NCI-H2227 treated with DMSO at 0.1 percent for 48 hours (cell line): ENCODE measurements at regions not wholly inside any gene's neighbourhood (a gene's known extent, or its start where the extent isn't known, plus 50 kb on each side); places are given as distances from the start of the nearest gene placed in this dataset.
"Not testable (repeated sequence)": the region's sequence is repeated elsewhere in the genome, so short reads cannot be mapped to it uniquely, and the experiment has no call there.

Source experiments
- DNase-seq: peaks from one replicate; lab custom pipeline; 2025; lab: John Stamatoyannopoulos, UW

- no peak for DNase-seq
These were observed 140.6 kb upstream of the PELI2 start for GRCh38 chr14:55977392-55978150.

- no peak for DNase-seq
These were observed 139.1 kb upstream of the PELI2 start for GRCh38 chr14:55979096-55979495.

- no peak for DNase-seq
These were observed 138.4 kb upstream of the PELI2 start for GRCh38 chr14:55979781-55980180.

GRCh38 chr14:55980970-55981369 lies 137.2 kb upstream of the PELI2 start:
- DNase-seq, result no peak

- DNase-seq, result peak; percentile 13
These were observed 132.1 kb upstream of the PELI2 start for GRCh38 chr14:55986069-55986468.

GRCh38 chr14:56000846-56001245 lies 117.4 kb upstream of the PELI2 start:
- DNase-seq, result no peak

- peak; percentile 54 for DNase-seq
These were observed 115.9 kb upstream of the PELI2 start for GRCh38 chr14:56002342-56002741.

GRCh38 chr14:56002876-56003625 lies 115.2 kb upstream of the PELI2 start:
- DNase-seq, result peak; percentile 21

GRCh38 chr14:56004323-56004722 lies 113.9 kb upstream of the PELI2 start:
- DNase-seq, result no peak

- peak; percentile 37 for DNase-seq
These were observed 113.4 kb upstream of the PELI2 start for GRCh38 chr14:56004786-56005185.

GRCh38 chr14:56005191-56006053 lies 112.8 kb upstream of the PELI2 start:
- no peak for DNase-seq

- DNase-seq, result not testable (repeated sequence)
These were observed 110.7 kb upstream of the PELI2 start for GRCh38 chr14:56007491-56007890.

GRCh38 chr14:56008150-56008549 lies 110.1 kb upstream of the PELI2 start:
- DNase-seq, result no peak

- not testable (repeated sequence) for DNase-seq
These were observed 109.5 kb upstream of the PELI2 start for GRCh38 chr14:56008661-56009060.

- DNase-seq, result no peak
These were observed 94.5 kb upstream of the PELI2 start for GRCh38 chr14:56023661-56024081.

GRCh38 chr14:56025191-56025590 lies 93.0 kb upstream of the PELI2 start:
- no peak for DNase-seq

GRCh38 chr14:56026506-56026905 lies 91.7 kb upstream of the PELI2 start:
- DNase-seq, result no peak

GRCh38 chr14:56027421-56027820 lies 90.8 kb upstream of the PELI2 start:
- no peak for DNase-seq

- DNase-seq, result no peak
These were observed 90.1 kb upstream of the PELI2 start for GRCh38 chr14:56027916-56028712.

- no peak for DNase-seq
These were observed 81.9 kb upstream of the PELI2 start for GRCh38 chr14:56036353-56036752.

- DNase-seq, result no peak
These were observed 78.1 kb upstream of the PELI2 start for GRCh38 chr14:56040121-56040520.

- no peak for DNase-seq
These were observed 74.0 kb upstream of the PELI2 start for GRCh38 chr14:56044196-56044595.
